BLaER1 treated with 17β-estradiol and CSF1 and Interleukin-3, amounts not matched to agents 10 nM and 100 nM (cell line): ENCODE measurements at regions not wholly inside any gene's neighbourhood (a gene's known extent, or its start where the extent isn't known, plus 50 kb on each side); places are given as distances from the start of the nearest gene placed in this dataset.
"Not testable (repeated sequence)": the region's sequence is repeated elsewhere in the genome, so short reads cannot be mapped to it uniquely, and the experiment has no call there.

ENCODE experiments used
- H3K27ac ChIP-seq, 11 experiments: shearing (Covaris generic); formaldehyde crosslinking; 2 replicates each; pipeline ENCODE4 v1.8.1; 2022
- H3K27me3 ChIP-seq, 11 experiments: shearing (Covaris generic); formaldehyde crosslinking; 2 replicates each; pipeline ENCODE4 v1.8.1; 2022
- H3K36me3 ChIP-seq, 11 experiments: shearing (Covaris generic); formaldehyde crosslinking; 2 replicates each; pipeline ENCODE4 v1.8.1; 2022
- H3K4me1 ChIP-seq, 10 experiments: shearing (Covaris generic); formaldehyde crosslinking; 2 replicates each; pipeline ENCODE4 v1.8.1; 2022
- H3K4me2 ChIP-seq, 11 experiments: shearing (Covaris generic); formaldehyde crosslinking; 2 replicates each; pipeline ENCODE4 v1.8.1; 2022
- H3K4me3 ChIP-seq, 10 experiments: shearing (Covaris generic); formaldehyde crosslinking; 2 replicates each; pipeline ENCODE4 v1.8.1; 2022
- H3K9ac ChIP-seq, 11 experiments: shearing (Covaris generic); formaldehyde crosslinking; 2 replicates each; pipeline ENCODE4 v1.8.1; 2022
- H3K9me3 ChIP-seq, 11 experiments: shearing (Covaris generic); formaldehyde crosslinking; replicated peaks in 1 of 11; 2 replicates each; pipeline ENCODE4 v1.8.1; 2022
- H4K20me1 ChIP-seq, 11 experiments: shearing (Covaris generic); formaldehyde crosslinking; 2 replicates each; pipeline ENCODE4 v1.8.1; 2022
- Cebpa-rat ChIP-seq, 11 experiments: shearing (Covaris generic); IDR thresholded peaks; 2 replicates each; pipeline ENCODE4 v1.8.1; 2022

GRCh38 chr3:166734734-166735133 lies 645.4 kb downstream of the ZBBX start:
- Histone ChIP-seq H3K27ac (no peak overlapping the region), H3K9ac (no peak overlapping the region), H3K4me3 (no peak overlapping the region), H3K9me3 (no peaks in the 10 kb centered on the region), H3K4me1 (no peaks in the 10 kb centered on the region), H3K27me3 (no peaks in the 10 kb centered on the region), H3K36me3 (no peaks in the 10 kb centered on the region), H4K20me1 (no peaks in the 10 kb centered on the region), H3K4me2 (no peak overlapping the region)
- no peak for TF ChIP-seq Cebpa-rat (IDR thresholded peaks at IDR 0.05)

GRCh38 chr3:166731701-166732100 lies 648.4 kb downstream of the ZBBX start:
- H3K27me3 ChIP-seq: no peaks in the 10 kb centered on the region
- H3K4me2 ChIP-seq: no peak overlapping the region
- H3K9ac ChIP-seq: no peak overlapping the region
- TF ChIP-seq Cebpa-rat (IDR thresholded peaks at IDR 0.05): no peak
- no peaks in the 10 kb centered on the region for H3K9me3 ChIP-seq
- no peak overlapping the region for H3K27ac ChIP-seq
- H4K20me1 ChIP-seq: no peaks in the 10 kb centered on the region
- H3K4me3 ChIP-seq: no peak overlapping the region
- no peaks in the 10 kb centered on the region for H3K4me1 ChIP-seq
- H3K36me3 ChIP-seq: no peaks in the 10 kb centered on the region

GRCh38 chr3:166721466-166721865 lies 658.6 kb downstream of the ZBBX start:
- Histone ChIP-seq H3K4me1 (no peaks in the 10 kb centered on the region), H3K27me3 (no peaks in the 10 kb centered on the region), H3K9me3 (no peaks in the 10 kb centered on the region), H3K36me3 (no peaks in the 10 kb centered on the region), H4K20me1 (no peaks in the 10 kb centered on the region), H3K9ac (no peak overlapping the region), H3K4me2 (no peak overlapping the region), H3K4me3 (no peak overlapping the region), H3K27ac (no peak overlapping the region)
- TF ChIP-seq Cebpa-rat (IDR thresholded peaks at IDR 0.05): no peak

- H3K27ac ChIP-seq: no peak overlapping the region
- H4K20me1 ChIP-seq: no peaks in the 10 kb centered on the region
- no peak overlapping the region for H3K4me2 ChIP-seq
- no peak overlapping the region for H3K9ac ChIP-seq
- no peak overlapping the region for H3K4me3 ChIP-seq
- H3K36me3 ChIP-seq: no peaks in the 10 kb centered on the region
- H3K9me3 ChIP-seq: no peaks in the 10 kb centered on the region
- no peak for TF ChIP-seq Cebpa-rat (IDR thresholded peaks at IDR 0.05)
- no peaks in the 10 kb centered on the region for H3K4me1 ChIP-seq
- H3K27me3 ChIP-seq: no peaks in the 10 kb centered on the region
These were observed 665.9 kb downstream of the ZBBX start for GRCh38 chr3:166714206-166714605.

GRCh38 chr3:166713787-166714186 lies 666.3 kb downstream of the ZBBX start:
- Histone ChIP-seq H3K4me2 (no peak overlapping the region), H3K4me3 (no peak overlapping the region), H3K9me3 (no peaks in the 10 kb centered on the region), H3K9ac (no peak overlapping the region), H4K20me1 (no peaks in the 10 kb centered on the region), H3K27me3 (no peaks in the 10 kb centered on the region), H3K36me3 (no peaks in the 10 kb centered on the region), H3K4me1 (no peaks in the 10 kb centered on the region), H3K27ac (no peak overlapping the region)
- no peak for TF ChIP-seq Cebpa-rat (IDR thresholded peaks at IDR 0.05)

- H3K36me3 ChIP-seq: no peaks in the 10 kb centered on the region
- H3K9ac ChIP-seq: no peak overlapping the region
- H3K9me3 ChIP-seq: 0 out of 22 replicates have a peak, but pooled peaks cover 0 to 1% (median 0%) of the 10 kb centered on the region in 11 experiments
- no peak overlapping the region for H3K27ac ChIP-seq
- H3K4me1 ChIP-seq: no peaks in the 10 kb centered on the region
- H4K20me1 ChIP-seq: no peaks in the 10 kb centered on the region
- H3K4me2 ChIP-seq: no peak overlapping the region
- no peak overlapping the region for H3K4me3 ChIP-seq
- no peak for TF ChIP-seq Cebpa-rat (IDR thresholded peaks at IDR 0.05)
- H3K27me3 ChIP-seq: no peaks in the 10 kb centered on the region
These were observed 674.0 kb downstream of the ZBBX start for GRCh38 chr3:166706094-166706493.

GRCh38 chr3:166697495-166697894 lies 682.6 kb downstream of the ZBBX start:
- H3K36me3 ChIP-seq: no peaks in the 10 kb centered on the region
- no peaks in the 10 kb centered on the region for H4K20me1 ChIP-seq

GRCh38 chr3:166696103-166696502 lies 684.0 kb downstream of the ZBBX start:
- Histone ChIP-seq H4K20me1 (no peaks in the 10 kb centered on the region), H3K27me3 (no peaks in the 10 kb centered on the region), H3K4me2 (no peak overlapping the region), H3K4me1 (no peaks in the 10 kb centered on the region), H3K4me3 (no peak overlapping the region), H3K27ac (no peak overlapping the region), H3K36me3 (no peaks in the 10 kb centered on the region), H3K9ac (no peak overlapping the region), H3K9me3 (0 out of 22 replicates have a peak, but pooled peaks cover 0 to 3% (median 0%) of the 10 kb centered on the region in 11 experiments)
- TF ChIP-seq Cebpa-rat (IDR thresholded peaks at IDR 0.05): no peak

More at GRCh38 chr3:166697495-166697894, 682.6 kb downstream of the ZBBX start:
- Histone ChIP-seq H3K4me2 (no peak overlapping the region), H3K4me3 (no peak overlapping the region), H3K9me3 (0 out of 22 replicates have a peak, but pooled peaks cover 0 to 4% (median 0%) of the 10 kb centered on the region in 11 experiments), H3K27me3 (no peaks in the 10 kb centered on the region), H3K4me1 (no peaks in the 10 kb centered on the region), H3K9ac (no peak overlapping the region), H3K27ac (no peak overlapping the region)
- TF ChIP-seq Cebpa-rat (IDR thresholded peaks at IDR 0.05): no peak

- H3K4me1 ChIP-seq: no peaks in the 10 kb centered on the region
- H3K27me3 ChIP-seq: no peaks in the 10 kb centered on the region
- no peaks in the 10 kb centered on the region for H3K9me3 ChIP-seq
- H4K20me1 ChIP-seq: no peaks in the 10 kb centered on the region
- no peak overlapping the region for H3K9ac ChIP-seq
- no peak for TF ChIP-seq Cebpa-rat (IDR thresholded peaks at IDR 0.05)
- H3K4me2 ChIP-seq: no peak overlapping the region
- H3K4me3 ChIP-seq: no peak overlapping the region
- no peaks in the 10 kb centered on the region for H3K36me3 ChIP-seq
- no peak overlapping the region for H3K27ac ChIP-seq
These were observed 691.4 kb downstream of the ZBBX start for GRCh38 chr3:166688665-166689064.

GRCh38 chr3:166685246-166685645 lies 694.9 kb downstream of the ZBBX start:
- H3K27ac ChIP-seq: no peak overlapping the region
- H3K4me2 ChIP-seq: no peak overlapping the region
- no peaks in the 10 kb centered on the region for H3K36me3 ChIP-seq
- no peaks in the 10 kb centered on the region for H4K20me1 ChIP-seq
- no peaks in the 10 kb centered on the region for H3K4me1 ChIP-seq
- no peak overlapping the region for H3K9ac ChIP-seq
- H3K4me3 ChIP-seq: no peak overlapping the region
- H3K9me3 ChIP-seq: no peaks in the 10 kb centered on the region
- no peaks in the 10 kb centered on the region for H3K27me3 ChIP-seq
- no peak for TF ChIP-seq Cebpa-rat (IDR thresholded peaks at IDR 0.05)

- H3K36me3 ChIP-seq, H3K4me2 ChIP-seq, H3K9me3 ChIP-seq, H3K4me3 ChIP-seq, H3K4me1 ChIP-seq, H3K9ac ChIP-seq, H4K20me1 ChIP-seq, H3K27ac ChIP-seq, H3K27me3 ChIP-seq: not testable (repeated sequence)
These were observed 696.0 kb downstream of the ZBBX start for GRCh38 chr3:166684077-166684476.
